Gastrocnemius medialis (tissue), 4 donors: ENCODE measurements at regions not wholly inside any gene's neighbourhood (a gene's known extent, or its start where the extent isn't known, plus 50 kb on each side); places are given as distances from the start of the nearest gene placed in this dataset.

Source experiments
- ATAC-seq, 2 donors: fragments of 150-250 bp; one replicate each; pipeline ENCODE4 v1.9.1; 2016
- DNase-seq, 2 donors: peaks; one replicate each; pipeline ENCODE4 v3.0.0-alpha.2; 2019
- H3K27ac ChIP-seq, 4 donors: fragments of 200-600 bp; sonication (generic); 1 replicate in 1 of 4; 2 replicates in 3 of 4; pipeline ENCODE4 v1.5.1; 2016 to 2018; ENCODE audit warnings: mild to moderate bottlenecking in 2 of 4, moderate library complexity in 1 of 4
- H3K27me3 ChIP-seq, 3 donors: fragments of 200-600 bp; sonication (generic) in 2 of 3; 1 replicate in 1 of 3; 2 replicates in 2 of 3; pipeline versions ENCODE4 v1.5.1 to v1.6.0; 2016 to 2019; ENCODE audit warnings: mild to moderate bottlenecking in 1 of 3, moderate library complexity in 1 of 3
- H3K36me3 ChIP-seq, 2 donors: fragments of 200-600 bp; sonication (generic) in 1 of 2; one replicate each; pipeline ENCODE4 v1.5.1; 2017 to 2018
- H3K4me1 ChIP-seq, 2 donors: fragments of 200-600 bp; sonication (generic) in 1 of 2; one replicate each; pipeline ENCODE4 v1.5.1; 2016 to 2017; ENCODE audit warnings: mild to moderate bottlenecking in 2 of 2
- H3K4me3 ChIP-seq, 4 donors: fragments of 200-600 bp; sonication (generic) in 3 of 4; 1 replicate in 1 of 4; 2 replicates in 3 of 4; pipeline ENCODE4 v1.5.1; 2016 to 2019; ENCODE audit warnings: mild to moderate bottlenecking in 2 of 4
- H3K9me3 ChIP-seq, 3 donors: fragments of 200-600 bp; sonication (generic) in 2 of 3; 1 replicate in 1 of 3; 2 replicates in 2 of 3; pipeline ENCODE4 v1.5.1; 2016 to 2019
- POLR2A ChIP-seq, 2 donors: fragments of 450-650 bp; IDR thresholded peaks; one replicate each; pipeline ENCODE4 v1.6.1; 2017; ENCODE audit warnings: antibody characterized with exemption in 2 of 2, mild to moderate bottlenecking in 2 of 2, moderate library complexity in 2 of 2
- in situ Hi-C, 4 donors: fragments of 200-750 bp; cut with MboI; loops; one replicate each; pipeline versions ENCODE4 v1.15.0 to v1.8.0; 2017; ENCODE audit warnings: low sequenced_read_pairs in 4 of 4
- intact Hi-C: fragments of 100-400 bp; cut with DNase I; formaldehyde crosslinking; loops from one replicate; pipeline ENCODE4 v1.15.1; 2023; ENCODE audit warnings: low total_unique reads
- TF ChIP-seq, protein P1 (sequence below), 5 experiments: fragments of 450-650 bp in 3 of 5; fragments of 200-600 bp in 2 of 5; sonication (generic) in 2 of 5; IDR thresholded peaks in 4 of 5; conservative IDR thresholded peaks in 1 of 5; 1 replicate in 4 of 5; 2 replicates in 1 of 5; pipeline ENCODE4 v1.5.1; 2016 to 2019; ENCODE audit warnings: antibody characterized with exemption in 5 of 5, mild to moderate bottlenecking in 3 of 5, moderate library complexity in 3 of 5

- in situ Hi-C loops: no loop called here
- intact Hi-C loops: no loop called here
Observed at GRCh38 chr4:25585901-25586523, 69.6 kb upstream of the SLC34A2 start.

DNA sequence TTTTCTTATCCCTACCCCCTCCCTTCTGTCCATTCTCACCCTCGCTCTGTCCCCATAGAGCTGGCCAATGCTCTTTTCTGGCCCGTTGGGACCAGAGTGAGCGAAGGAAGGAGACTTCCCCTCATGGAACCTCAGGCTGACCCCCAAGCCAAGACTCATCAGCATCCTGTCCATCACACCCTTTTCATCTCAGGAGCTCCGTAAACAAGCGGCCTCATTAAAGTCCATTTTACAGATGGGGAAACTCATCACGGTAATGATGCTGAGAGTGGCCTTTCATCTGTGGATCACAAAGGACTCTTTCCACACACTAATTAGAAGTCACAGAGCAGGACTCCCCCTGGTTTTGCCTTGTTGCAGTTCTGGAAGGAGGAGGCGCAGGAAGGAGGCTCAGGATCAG is 67.4 kb upstream of the SLC34A2 start:
- no peaks in the 10 kb centered on the region for H3K9me3 ChIP-seq
- DNase-seq (no peak), ATAC-seq (no peak)
- intact Hi-C loops (no loop called here), in situ Hi-C loops (no loop called here)
- H3K4me3 ChIP-seq: no peak overlapping the region
- no peaks in the 10 kb centered on the region for H3K27me3 ChIP-seq
- H3K27ac ChIP-seq: no peak overlapping the region
- no peaks in the 10 kb centered on the region for H3K4me1 ChIP-seq
- no peaks in the 10 kb centered on the region for H3K36me3 ChIP-seq
- TF ChIP-seq POLR2A (IDR thresholded peaks at IDR 0.05): no peak
- TF ChIP-seq, protein P1, sequence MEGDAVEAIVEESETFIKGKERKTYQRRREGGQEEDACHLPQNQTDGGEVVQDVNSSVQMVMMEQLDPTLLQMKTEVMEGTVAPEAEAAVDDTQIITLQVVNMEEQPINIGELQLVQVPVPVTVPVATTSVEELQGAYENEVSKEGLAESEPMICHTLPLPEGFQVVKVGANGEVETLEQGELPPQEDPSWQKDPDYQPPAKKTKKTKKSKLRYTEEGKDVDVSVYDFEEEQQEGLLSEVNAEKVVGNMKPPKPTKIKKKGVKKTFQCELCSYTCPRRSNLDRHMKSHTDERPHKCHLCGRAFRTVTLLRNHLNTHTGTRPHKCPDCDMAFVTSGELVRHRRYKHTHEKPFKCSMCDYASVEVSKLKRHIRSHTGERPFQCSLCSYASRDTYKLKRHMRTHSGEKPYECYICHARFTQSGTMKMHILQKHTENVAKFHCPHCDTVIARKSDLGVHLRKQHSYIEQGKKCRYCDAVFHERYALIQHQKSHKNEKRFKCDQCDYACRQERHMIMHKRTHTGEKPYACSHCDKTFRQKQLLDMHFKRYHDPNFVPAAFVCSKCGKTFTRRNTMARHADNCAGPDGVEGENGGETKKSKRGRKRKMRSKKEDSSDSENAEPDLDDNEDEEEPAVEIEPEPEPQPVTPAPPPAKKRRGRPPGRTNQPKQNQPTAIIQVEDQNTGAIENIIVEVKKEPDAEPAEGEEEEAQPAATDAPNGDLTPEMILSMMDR (IDR thresholded peaks at IDR 0.05 in 4 of 5, conservative IDR thresholded peaks at IDR 0.05 in 1 of 5): no peak

More at GRCh38 chr4:25585901-25586523, 69.6 kb upstream of the SLC34A2 start:
- Histone ChIP-seq H3K4me3 (no peak overlapping the region), H3K4me1 (no peaks in the 10 kb centered on the region), H3K27me3 (no peaks in the 10 kb centered on the region), H3K27ac (no peak overlapping the region), H3K9me3 (no peaks in the 10 kb centered on the region), H3K36me3 (no peaks in the 10 kb centered on the region)
- no peak for TF ChIP-seq POLR2A (IDR thresholded peaks at IDR 0.05)
- TF ChIP-seq, protein P1 (IDR thresholded peaks at IDR 0.05 in 4 of 5, conservative IDR thresholded peaks at IDR 0.05 in 1 of 5): no peak
- DNase-seq: no peak
- ATAC-seq: no peak

DNA sequence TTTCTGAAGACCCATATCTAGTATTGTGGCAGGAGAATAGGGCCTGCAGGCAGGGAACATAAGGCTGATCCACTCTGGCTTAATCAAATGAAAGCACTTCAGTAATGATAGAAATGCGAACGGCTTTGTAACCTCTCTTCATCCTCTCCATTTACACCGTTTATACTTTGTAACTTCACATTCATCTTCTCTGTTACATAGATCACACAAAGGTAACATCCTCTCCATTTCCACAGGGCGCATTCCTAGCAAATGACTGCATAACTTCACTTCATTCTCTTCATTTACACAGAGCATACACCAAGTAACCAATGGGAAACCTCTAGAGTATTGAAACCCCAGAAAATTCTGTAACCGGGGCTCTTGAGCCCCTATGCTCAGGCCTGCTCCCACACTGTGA is 65.5 kb upstream of the SLC34A2 start:
- Histone ChIP-seq H3K27me3 (no peaks in the 10 kb centered on the region), H3K4me1 (no peaks in the 10 kb centered on the region), H3K9me3 (no peaks in the 10 kb centered on the region), H3K27ac (no peak overlapping the region), H3K36me3 (no peaks in the 10 kb centered on the region), H3K4me3 (no peak overlapping the region)
- DNase-seq (no peak), ATAC-seq (no peak)
- in situ Hi-C loops: no loop called here
- intact Hi-C loops: no loop called here
- TF ChIP-seq, protein P1 (IDR thresholded peaks at IDR 0.05 in 4 of 5, conservative IDR thresholded peaks at IDR 0.05 in 1 of 5): no peak
- TF ChIP-seq POLR2A (IDR thresholded peaks at IDR 0.05): no peak

GRCh38 chr4:25592736-25593135 is 62.9 kb upstream of the SLC34A2 start:
- TF ChIP-seq, protein P1 (IDR thresholded peaks at IDR 0.05 in 4 of 5, conservative IDR thresholded peaks at IDR 0.05 in 1 of 5): no peak
- TF ChIP-seq POLR2A (IDR thresholded peaks at IDR 0.05): no peak
- no peaks in the 10 kb centered on the region for H3K4me1 ChIP-seq
- H3K27me3 ChIP-seq: no peaks in the 10 kb centered on the region
- in situ Hi-C loops: no loop called here
- intact Hi-C loops: no loop called here
- H3K36me3 ChIP-seq: no peaks in the 10 kb centered on the region
- no peak for ATAC-seq
- no peaks in the 10 kb centered on the region for H3K9me3 ChIP-seq
- no peak overlapping the region for H3K27ac ChIP-seq
- DNase-seq: no peak
- H3K4me3 ChIP-seq: no peak overlapping the region
